Panc1 (cell line): ENCODE measurements at regions not wholly inside any gene's neighbourhood (a gene's known extent, or its start where the extent isn't known, plus 50 kb on each side); places are given as distances from the start of the nearest gene placed in this dataset.

ENCODE experiments used
- ATAC-seq: fragments of 200-7000 bp; cut with Tn5 transposase; 2 replicates; pipeline ENCODE4 v1.9.1; 2020; ENCODE audit warnings: mild to moderate bottlenecking, moderate library complexity
- BruUV-seq: library from RNA; stranded (reverse); fragments of 400-500 nt; replicated peaks from 2 replicates; lab custom pipeline; 2021; lab: Mats Ljungman, UMichigan
- CTCF ChIA-PET: fragments of 300-600 bp; sonication (Branson Sonifier 250); formaldehyde crosslinking; loops from one replicate; lab custom pipeline; 2022; ENCODE audit warnings: antibody characterized with exemption; lab: Charles Lee
- POLR2A ChIA-PET: fragments of 300-600 bp; sonication (Branson Sonifier 250); formaldehyde crosslinking; loops from one replicate; lab custom pipeline; 2022; ENCODE audit warnings: antibody characterized with exemption; lab: Charles Lee
- DNase-seq: peaks from one replicate; pipeline ENCODE4 v3.0.0-alpha.2; 2010; ENCODE audit warnings: low read depth, low spot score
- H3K27ac ChIP-seq: 2 replicates; pipeline ENCODE4 v1.5.1; 2011; ENCODE audit warnings: mild to moderate bottlenecking, low read length, inconsistent platforms
- H3K27me3 ChIP-seq: fragments of 200-500 bp; sonication (Bioruptor generic); 2 replicates; pipeline ENCODE4 v1.6.0; 2014; ENCODE audit warnings: low read length, inconsistent platforms; ENCODE audit not compliant: control insufficient read depth, insufficient read depth
- H3K36me3 ChIP-seq: fragments of 200-500 bp; sonication (Bioruptor generic); 2 replicates; pipeline ENCODE4 v1.5.1; 2014; ENCODE audit warnings: inconsistent platforms, mild to moderate bottlenecking, low read length, moderate library complexity; ENCODE audit not compliant: control insufficient read depth, insufficient read depth
- H3K4me1 ChIP-seq: 2 replicates; pipeline ENCODE4 v1.5.1; 2011; ENCODE audit warnings: inconsistent platforms, mild to moderate bottlenecking, low read length, moderate library complexity; ENCODE audit not compliant: control insufficient read depth, insufficient read depth
- H3K4me3 ChIP-seq, 2 experiments: 2 replicates each; pipeline ENCODE4 v1.5.1; 2011 to 2012; ENCODE audit warnings: low read depth in 2 of 2, low read length in 2 of 2, mild to moderate bottlenecking in 2 of 2, inconsistent platforms in 1 of 2, moderate library complexity in 1 of 2
- H3K9me3 ChIP-seq: fragments of 200-500 bp; sonication (Bioruptor generic); 2 replicates; pipeline ENCODE4 v1.5.1; 2014; ENCODE audit warnings: low read depth, mild to moderate bottlenecking, inconsistent platforms, low read length, moderate library complexity; ENCODE audit not compliant: control insufficient read depth, insufficient read depth
- POLR2AphosphoS5 ChIP-seq: IDR thresholded peaks from 2 replicates; pipeline ENCODE4 v1.6.1; 2012; ENCODE audit warnings: mild to moderate bottlenecking, low read depth, low read length, moderate library complexity
- SIN3A ChIP-seq: IDR thresholded peaks from 2 replicates; pipeline ENCODE4 v1.6.1; 2012; ENCODE audit warnings: low read depth, mild to moderate bottlenecking, low read length, moderate library complexity, borderline replicate concordance; ENCODE audit not compliant: insufficient read depth
- TCF7L2 ChIP-seq: IDR thresholded peaks from 2 replicates; pipeline ENCODE4 v1.6.1; 2011; ENCODE audit warnings: mild to moderate bottlenecking, low read depth, low read length, inconsistent platforms
- in situ Hi-C: cut with HindIII; loops from 2 replicates; pipeline ENCODE4 v1.10.0; 2016; ENCODE audit warnings: low sequenced_read_pairs, low pct_unique_long_range_greater_than_20kb
- intact Hi-C: fragments of 100-400 bp; cut with micrococcal nuclease; formaldehyde crosslinking; loops from one replicate; pipeline ENCODE4 v1.10.0; 2022; ENCODE audit not compliant: unreplicated experiment
- TF ChIP-seq, protein P1 (sequence below), 2 experiments: IDR thresholded peaks; 2 replicates each; pipeline ENCODE4 v1.6.1; 2011 to 2012; ENCODE audit warnings: low read depth in 2 of 2, control low read depth in 1 of 2, low read length in 1 of 2, mild to moderate bottlenecking in 1 of 2, moderate library complexity in 1 of 2; ENCODE audit not compliant: insufficient read depth in 1 of 2
- TF ChIP-seq, protein P2 (sequence below): fragments of 450-650 bp; IDR thresholded peaks from 2 replicates; pipeline ENCODE4 v1.5.1; 2017; ENCODE audit warnings: mild to moderate bottlenecking

DNA sequence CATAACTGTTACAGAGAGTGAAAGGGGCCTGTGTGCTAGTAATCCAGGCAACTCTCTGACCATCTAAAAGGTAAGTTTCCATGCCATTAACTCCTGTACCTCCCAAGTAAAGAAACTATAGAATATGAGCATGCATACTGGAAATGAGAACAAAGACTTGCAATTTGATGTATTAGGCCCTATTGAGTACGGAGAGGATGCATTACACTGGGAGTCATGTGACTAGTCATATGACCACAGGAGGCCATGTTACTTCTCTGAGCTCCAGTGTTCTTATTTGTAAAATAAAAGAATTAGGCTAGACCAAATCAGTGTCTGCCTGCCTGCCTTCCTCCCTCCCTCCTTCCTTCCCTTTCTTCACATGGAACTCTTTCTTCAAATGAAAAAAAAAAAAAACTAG, 440.1 kb upstream of the CCDC196 start:
- no peaks in the 10 kb centered on the region for H3K36me3 ChIP-seq
- H3K9me3 ChIP-seq: no peaks in the 10 kb centered on the region
- H3K4me3 ChIP-seq: no peak overlapping the region
- ChIA-PET POLR2A (interaction anchor here (0.6 kb wide), 1 partner anchor 219 kb away, joined by 7 read pairs; no protein-coding TSS in a partner anchor), CTCF (no interaction called here)
- DNase-seq (no peak), ATAC-seq (no peak)
- in situ Hi-C loops (no loop called here), intact Hi-C loops (no loop called here)
- no TSS peak for BruUV-seq
- H3K27ac ChIP-seq: no peak overlapping the region
- H3K27me3 ChIP-seq: no peaks in the 10 kb centered on the region; the same call in 1 of the 2 replicates
- TF ChIP-seq TCF7L2: no peak
- TF ChIP-seq, protein P1, sequence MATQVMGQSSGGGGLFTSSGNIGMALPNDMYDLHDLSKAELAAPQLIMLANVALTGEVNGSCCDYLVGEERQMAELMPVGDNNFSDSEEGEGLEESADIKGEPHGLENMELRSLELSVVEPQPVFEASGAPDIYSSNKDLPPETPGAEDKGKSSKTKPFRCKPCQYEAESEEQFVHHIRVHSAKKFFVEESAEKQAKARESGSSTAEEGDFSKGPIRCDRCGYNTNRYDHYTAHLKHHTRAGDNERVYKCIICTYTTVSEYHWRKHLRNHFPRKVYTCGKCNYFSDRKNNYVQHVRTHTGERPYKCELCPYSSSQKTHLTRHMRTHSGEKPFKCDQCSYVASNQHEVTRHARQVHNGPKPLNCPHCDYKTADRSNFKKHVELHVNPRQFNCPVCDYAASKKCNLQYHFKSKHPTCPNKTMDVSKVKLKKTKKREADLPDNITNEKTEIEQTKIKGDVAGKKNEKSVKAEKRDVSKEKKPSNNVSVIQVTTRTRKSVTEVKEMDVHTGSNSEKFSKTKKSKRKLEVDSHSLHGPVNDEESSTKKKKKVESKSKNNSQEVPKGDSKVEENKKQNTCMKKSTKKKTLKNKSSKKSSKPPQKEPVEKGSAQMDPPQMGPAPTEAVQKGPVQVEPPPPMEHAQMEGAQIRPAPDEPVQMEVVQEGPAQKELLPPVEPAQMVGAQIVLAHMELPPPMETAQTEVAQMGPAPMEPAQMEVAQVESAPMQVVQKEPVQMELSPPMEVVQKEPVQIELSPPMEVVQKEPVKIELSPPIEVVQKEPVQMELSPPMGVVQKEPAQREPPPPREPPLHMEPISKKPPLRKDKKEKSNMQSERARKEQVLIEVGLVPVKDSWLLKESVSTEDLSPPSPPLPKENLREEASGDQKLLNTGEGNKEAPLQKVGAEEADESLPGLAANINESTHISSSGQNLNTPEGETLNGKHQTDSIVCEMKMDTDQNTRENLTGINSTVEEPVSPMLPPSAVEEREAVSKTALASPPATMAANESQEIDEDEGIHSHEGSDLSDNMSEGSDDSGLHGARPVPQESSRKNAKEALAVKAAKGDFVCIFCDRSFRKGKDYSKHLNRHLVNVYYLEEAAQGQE (IDR thresholded peaks at IDR 0.05; ENCODE audit: insufficient read depth in 1 of 2, low read depth in 2 of 2, low read length in 1 of 2): no peak
- no peak for TF ChIP-seq SIN3A
- TF ChIP-seq, protein P2, sequence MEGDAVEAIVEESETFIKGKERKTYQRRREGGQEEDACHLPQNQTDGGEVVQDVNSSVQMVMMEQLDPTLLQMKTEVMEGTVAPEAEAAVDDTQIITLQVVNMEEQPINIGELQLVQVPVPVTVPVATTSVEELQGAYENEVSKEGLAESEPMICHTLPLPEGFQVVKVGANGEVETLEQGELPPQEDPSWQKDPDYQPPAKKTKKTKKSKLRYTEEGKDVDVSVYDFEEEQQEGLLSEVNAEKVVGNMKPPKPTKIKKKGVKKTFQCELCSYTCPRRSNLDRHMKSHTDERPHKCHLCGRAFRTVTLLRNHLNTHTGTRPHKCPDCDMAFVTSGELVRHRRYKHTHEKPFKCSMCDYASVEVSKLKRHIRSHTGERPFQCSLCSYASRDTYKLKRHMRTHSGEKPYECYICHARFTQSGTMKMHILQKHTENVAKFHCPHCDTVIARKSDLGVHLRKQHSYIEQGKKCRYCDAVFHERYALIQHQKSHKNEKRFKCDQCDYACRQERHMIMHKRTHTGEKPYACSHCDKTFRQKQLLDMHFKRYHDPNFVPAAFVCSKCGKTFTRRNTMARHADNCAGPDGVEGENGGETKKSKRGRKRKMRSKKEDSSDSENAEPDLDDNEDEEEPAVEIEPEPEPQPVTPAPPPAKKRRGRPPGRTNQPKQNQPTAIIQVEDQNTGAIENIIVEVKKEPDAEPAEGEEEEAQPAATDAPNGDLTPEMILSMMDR: no peak
- TF ChIP-seq POLR2AphosphoS5: no peak
- H3K4me1 ChIP-seq: no peaks in the 10 kb centered on the region

DNA sequence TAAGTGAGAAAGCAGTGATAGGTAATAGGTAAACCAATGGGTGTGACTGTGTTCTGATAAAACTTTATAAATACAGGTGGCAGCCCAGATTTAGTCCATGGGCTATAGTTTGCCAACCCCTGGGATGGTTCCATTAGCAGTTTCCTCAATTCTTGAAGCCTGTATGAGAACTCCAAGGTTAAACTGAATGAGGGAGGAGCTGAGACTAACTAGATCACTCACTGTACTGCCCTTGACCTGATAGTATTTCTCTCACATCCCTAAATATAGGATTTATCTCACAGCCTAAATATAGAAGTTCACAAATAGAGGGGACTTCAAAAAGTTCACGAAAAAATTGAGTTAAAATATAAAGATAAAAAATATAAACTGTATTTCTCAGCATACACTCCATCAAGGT, 439.6 kb upstream of the CCDC196 start:
- POLR2A ChIA-PET: interaction anchor here (0.6 kb wide), 1 partner anchor 220 kb away, joined by 7 read pairs; no protein-coding TSS in a partner anchor
- ATAC-seq (no peak), DNase-seq (no peak)
- no peaks in the 10 kb centered on the region for H3K9me3 ChIP-seq
- no peaks in the 10 kb centered on the region for H3K4me1 ChIP-seq
- BruUV-seq: no TSS peak
- no peaks in the 10 kb centered on the region for H3K36me3 ChIP-seq
- H3K27me3 ChIP-seq: no peaks in the 10 kb centered on the region; the same call in 1 of the 2 replicates
- no peak for TF ChIP-seq POLR2AphosphoS5
- no peak for TF ChIP-seq SIN3A
- no peak for TF ChIP-seq TCF7L2
- TF ChIP-seq, protein P2: no peak
- TF ChIP-seq, protein P1 (IDR thresholded peaks at IDR 0.05; ENCODE audit: insufficient read depth in 1 of 2, low read depth in 2 of 2, low read length in 1 of 2): no peak
- intact Hi-C loops: no loop called here
- H3K27ac ChIP-seq: no peak overlapping the region
- in situ Hi-C loops: no loop called here
- CTCF ChIA-PET: no interaction called here
- no peak overlapping the region for H3K4me3 ChIP-seq
